ENCODE measurements at regions not wholly inside any gene's neighbourhood (a gene's known extent, or its start where the extent isn't known, plus 50 kb on each side); places are given as distances from the start of the nearest gene placed in this dataset.

DNA sequence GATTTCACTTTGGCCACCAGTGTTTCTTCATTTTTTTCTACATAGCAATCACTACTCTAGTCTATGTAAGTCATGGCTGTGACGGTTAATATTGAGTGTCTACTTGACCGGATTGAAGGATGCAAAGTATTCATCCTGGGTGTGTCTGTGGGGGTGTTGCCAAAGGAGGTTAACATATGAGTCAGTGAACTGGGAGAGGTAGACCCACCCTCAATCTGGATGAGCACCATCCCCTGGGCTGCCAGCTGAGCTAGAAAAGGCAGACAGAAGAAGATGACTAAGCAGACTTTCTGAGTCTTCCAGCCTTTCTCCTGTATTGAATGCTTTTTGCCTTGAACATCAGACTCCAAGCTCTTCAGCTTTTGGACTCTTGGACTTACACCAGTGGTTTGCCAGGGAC, 265.0 kb upstream of the SLC8A1 start:
- peak; percentile 49 for DNase-seq (ENCODE audit: extremely low read depth, low read depth)
- TF ChIP-seq, protein P1, sequence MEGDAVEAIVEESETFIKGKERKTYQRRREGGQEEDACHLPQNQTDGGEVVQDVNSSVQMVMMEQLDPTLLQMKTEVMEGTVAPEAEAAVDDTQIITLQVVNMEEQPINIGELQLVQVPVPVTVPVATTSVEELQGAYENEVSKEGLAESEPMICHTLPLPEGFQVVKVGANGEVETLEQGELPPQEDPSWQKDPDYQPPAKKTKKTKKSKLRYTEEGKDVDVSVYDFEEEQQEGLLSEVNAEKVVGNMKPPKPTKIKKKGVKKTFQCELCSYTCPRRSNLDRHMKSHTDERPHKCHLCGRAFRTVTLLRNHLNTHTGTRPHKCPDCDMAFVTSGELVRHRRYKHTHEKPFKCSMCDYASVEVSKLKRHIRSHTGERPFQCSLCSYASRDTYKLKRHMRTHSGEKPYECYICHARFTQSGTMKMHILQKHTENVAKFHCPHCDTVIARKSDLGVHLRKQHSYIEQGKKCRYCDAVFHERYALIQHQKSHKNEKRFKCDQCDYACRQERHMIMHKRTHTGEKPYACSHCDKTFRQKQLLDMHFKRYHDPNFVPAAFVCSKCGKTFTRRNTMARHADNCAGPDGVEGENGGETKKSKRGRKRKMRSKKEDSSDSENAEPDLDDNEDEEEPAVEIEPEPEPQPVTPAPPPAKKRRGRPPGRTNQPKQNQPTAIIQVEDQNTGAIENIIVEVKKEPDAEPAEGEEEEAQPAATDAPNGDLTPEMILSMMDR (IDR thresholded peaks at IDR 0.05; ENCODE audit: low read depth, low read length): no peak

DNA sequence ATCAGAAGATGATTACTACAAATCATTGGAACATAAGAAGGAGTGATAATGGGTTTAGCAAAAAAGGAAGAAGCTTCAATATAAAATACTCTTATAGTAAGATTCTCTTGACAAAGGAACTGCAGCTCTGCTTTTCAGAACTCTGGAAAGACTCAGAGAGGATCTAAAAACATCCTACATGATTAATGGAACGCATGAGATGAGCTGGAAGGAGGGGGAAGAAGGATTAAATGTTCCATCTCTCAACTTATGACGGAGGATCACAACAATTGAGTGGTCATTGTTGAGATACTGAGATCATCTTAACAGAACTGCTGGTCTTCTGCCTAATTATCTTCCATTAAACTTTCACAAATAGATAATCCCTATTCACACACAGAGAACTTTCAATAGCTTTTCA, 267.5 kb upstream of the SLC8A1 start:
- no peak for DNase-seq (ENCODE audit: extremely low read depth, low read depth)
- TF ChIP-seq, protein P1 (IDR thresholded peaks at IDR 0.05; ENCODE audit: low read depth, low read length): no peak

DNA sequence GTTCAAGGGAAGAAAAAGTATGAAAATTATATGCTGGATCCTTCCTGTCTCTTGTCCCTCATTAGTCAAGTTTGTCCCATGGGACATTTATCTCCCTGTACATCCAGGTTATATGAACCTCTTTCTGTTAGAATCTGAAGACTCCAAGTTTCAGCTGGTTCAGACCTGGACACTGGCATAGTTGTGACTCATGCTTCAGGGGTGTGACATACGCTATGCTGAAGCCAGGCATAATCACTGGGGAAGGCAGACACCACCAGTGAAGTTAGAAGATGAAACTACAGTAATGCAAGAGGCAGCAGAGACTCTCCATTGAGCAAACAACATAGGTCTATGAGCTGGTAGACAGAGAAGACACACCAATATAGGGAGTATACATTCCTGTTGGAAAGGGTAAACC, 269.7 kb upstream of the SLC8A1 start:
- peak; percentile 3 for DNase-seq (ENCODE audit: extremely low read depth, low read depth)
- TF ChIP-seq, protein P1 (IDR thresholded peaks at IDR 0.05; ENCODE audit: low read depth, low read length): no peak

DNA sequence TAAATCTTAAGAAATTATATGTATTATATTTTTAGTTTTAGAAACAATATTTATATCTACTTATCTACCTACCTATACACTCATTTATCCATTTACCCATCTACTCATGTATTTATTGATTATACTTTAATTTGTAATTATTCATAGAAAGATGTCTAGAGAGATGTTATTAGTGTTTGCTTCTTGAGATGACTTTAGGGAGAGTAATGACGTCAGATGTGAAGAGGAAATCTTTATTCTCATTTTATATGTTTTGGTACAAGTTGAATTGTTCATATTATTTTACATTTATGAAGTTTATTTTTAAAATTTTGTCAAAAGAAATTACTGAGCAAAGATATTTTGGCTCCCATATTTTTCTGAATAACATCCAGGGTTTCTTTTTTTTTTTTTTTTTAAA, 271.3 kb upstream of the SLC8A1 start:
- TF ChIP-seq, protein P1 (IDR thresholded peaks at IDR 0.05; ENCODE audit: low read depth, low read length): no peak
- DNase-seq (ENCODE audit: extremely low read depth, low read depth): no peak

DNA sequence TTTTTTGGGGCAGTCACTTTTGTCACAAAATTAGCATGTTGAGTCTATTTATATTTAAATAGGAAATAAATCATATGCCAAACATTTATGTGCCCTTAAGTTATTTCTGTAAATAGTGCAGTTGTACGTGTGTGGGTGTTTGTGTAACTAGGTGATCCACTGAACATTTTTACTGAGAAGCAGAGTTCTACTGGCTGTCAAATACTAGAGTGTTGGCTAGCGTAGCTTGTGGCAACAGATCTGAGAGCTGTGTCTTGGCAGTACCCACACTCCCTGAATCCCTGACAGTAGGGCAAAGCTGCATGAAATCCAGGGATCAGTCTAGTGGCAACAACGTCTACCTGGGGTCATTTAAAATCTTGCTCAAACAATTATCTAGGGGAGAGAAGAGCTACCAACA, 273.1 kb upstream of the SLC8A1 start:
- DNase-seq (ENCODE audit: extremely low read depth, low read depth): no peak
- TF ChIP-seq, protein P1 (IDR thresholded peaks at IDR 0.05; ENCODE audit: low read depth, low read length): no peak

DNA sequence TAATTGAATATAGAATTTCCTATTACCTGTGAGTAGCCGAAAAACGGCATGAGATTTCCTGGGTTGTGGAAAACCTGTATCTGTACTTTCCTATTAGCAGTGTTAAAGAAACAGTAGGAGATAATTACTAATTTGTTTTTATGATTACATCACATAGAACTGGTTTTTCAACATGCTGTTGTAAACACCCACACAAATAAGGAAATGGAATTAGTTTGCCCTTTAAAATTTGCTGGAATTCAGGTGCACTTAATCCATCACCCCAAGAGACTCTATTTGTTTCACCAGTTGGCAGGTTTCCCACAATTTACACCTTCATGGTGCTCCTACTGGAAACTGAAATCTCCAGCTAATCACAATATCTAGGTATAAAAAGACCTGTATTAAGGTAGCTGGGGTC, 274.1 kb upstream of the SLC8A1 start:
- TF ChIP-seq, protein P1 (IDR thresholded peaks at IDR 0.05; ENCODE audit: low read depth, low read length): no peak
- DNase-seq (ENCODE audit: extremely low read depth, low read depth): no peak

DNA sequence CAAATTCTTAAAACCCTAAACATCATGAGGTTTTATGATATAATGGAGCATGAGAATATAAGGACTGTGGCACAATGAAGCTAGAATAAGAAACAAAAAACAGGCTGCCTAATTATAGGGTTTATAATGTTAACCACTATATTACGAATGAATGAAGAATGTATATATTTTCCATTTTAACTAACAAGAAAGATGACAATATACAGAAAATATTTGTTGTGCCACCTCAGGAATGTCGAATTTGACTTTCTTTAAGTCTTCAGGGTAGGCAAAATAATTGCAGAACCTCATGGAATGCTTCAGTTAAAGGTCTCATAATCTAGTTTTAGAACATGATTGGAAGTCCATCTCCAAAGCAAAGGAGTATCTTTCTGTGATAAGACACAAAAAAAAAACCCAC, 282.9 kb upstream of the SLC8A1 start:
- DNase-seq (ENCODE audit: extremely low read depth, low read depth): peak; percentile 5
- TF ChIP-seq, protein P1 (IDR thresholded peaks at IDR 0.05; ENCODE audit: low read depth, low read length): no peak

Measured in AG09319 (cell line).